OCI-LY7 (cell line): ENCODE measurements at regions not wholly inside any gene's neighbourhood (a gene's known extent, or its start where the extent isn't known, plus 50 kb on each side); places are given as distances from the start of the nearest gene placed in this dataset.

Experiments used
- BruUV-seq: library from RNA; stranded (reverse); fragments of 400-500 nt; replicated peaks from 2 replicates; lab custom pipeline; 2021; lab: Mats Ljungman, UMichigan
- CTCF ChIA-PET: fragments of 300-600 bp; sonication (Branson Sonifier 250); formaldehyde crosslinking; loops from one replicate; lab custom pipeline; 2022; ENCODE audit warnings: antibody characterized with exemption; ENCODE audit not compliant: unreplicated experiment; lab: Charles Lee
- POLR2A ChIA-PET: fragments of 300-600 bp; sonication (Branson Sonifier 250); formaldehyde crosslinking; loops from one replicate; lab custom pipeline; 2022; ENCODE audit warnings: antibody characterized with exemption; lab: Charles Lee
- DNase-seq: peaks from one replicate; pipeline ENCODE4 v3.0.0-alpha.2; 2015; ENCODE audit warnings: low spot score
- H2AFZ ChIP-seq: fragments of 200-600 bp; sonication (generic), shearing (Covaris generic); 2 replicates; pipeline ENCODE4 v1.6.1; 2014; ENCODE audit warnings: mild to moderate bottlenecking, antibody characterized with exemption, low read length, moderate library complexity
- H3K27ac ChIP-seq: fragments of 200-600 bp; sonication (generic); 2 replicates; pipeline ENCODE4 v1.5.1; 2014; ENCODE audit warnings: mixed run types, low read depth, mild to moderate bottlenecking, moderate library complexity, low read length, inconsistent platforms; ENCODE audit not compliant: poor library complexity, severe bottlenecking
- H3K36me3 ChIP-seq: fragments of 200-600 bp; sonication (generic); 2 replicates; pipeline ENCODE4 v1.6.1; 2014; ENCODE audit warnings: mild to moderate bottlenecking, antibody characterized with exemption, low read length, moderate library complexity, mixed read lengths; ENCODE audit not compliant: insufficient read depth
- H3K4me1 ChIP-seq: fragments of 200-600 bp; sonication (generic); 2 replicates; pipeline ENCODE4 v1.5.1; 2014; ENCODE audit warnings: mild to moderate bottlenecking, low read length; ENCODE audit not compliant: insufficient read depth, poor library complexity, severe bottlenecking
- H3K4me2 ChIP-seq: fragments of 200-600 bp; sonication (generic); 2 replicates; pipeline ENCODE4 v1.6.1; 2014; ENCODE audit warnings: mild to moderate bottlenecking, low read length
- H3K4me3 ChIP-seq: fragments of 200-600 bp; sonication (generic); 2 replicates; pipeline ENCODE4 v1.5.1; 2014; ENCODE audit warnings: mild to moderate bottlenecking, low read depth, low read length; ENCODE audit not compliant: poor library complexity, severe bottlenecking
- H3K79me2 ChIP-seq: fragments of 200-600 bp; sonication (generic); 2 replicates; pipeline ENCODE4 v1.6.1; 2016; ENCODE audit warnings: low read depth, mild to moderate bottlenecking, low read length, moderate library complexity, mixed read lengths; ENCODE audit not compliant: insufficient read depth
- H3K9me2 ChIP-seq: fragments of 200-600 bp; sonication (generic); 2 replicates; pipeline ENCODE4 v1.6.1; 2016; ENCODE audit warnings: mild to moderate bottlenecking, low read length, mixed read lengths; ENCODE audit not compliant: insufficient read depth
- H3K9me3 ChIP-seq: fragments of 200-600 bp; sonication (generic); 2 replicates; pipeline ENCODE4 v1.6.1; 2014; ENCODE audit warnings: mild to moderate bottlenecking, mixed run types, low read length, mixed read lengths
- H4K20me1 ChIP-seq: fragments of 200-600 bp; sonication (generic); 2 replicates; pipeline ENCODE4 v1.6.1; 2014; ENCODE audit warnings: mild to moderate bottlenecking, antibody characterized with exemption, low read length, moderate library complexity, mixed read lengths; ENCODE audit not compliant: insufficient read depth
- CTCF ChIP-seq: fragments of 200-600 bp; sonication (generic); conservative IDR thresholded peaks from 2 replicates; pipeline ENCODE4 v1.5.1; 2014; ENCODE audit warnings: mild to moderate bottlenecking, antibody characterized with exemption, low read length, moderate library complexity, mixed read lengths
- EZH2phosphoT487 ChIP-seq: fragments of 200-600 bp; sonication (generic); IDR thresholded peaks from 2 replicates; pipeline ENCODE4 v1.6.1; 2018; ENCODE audit warnings: low read depth, borderline replicate concordance, mild to moderate bottlenecking, mixed run types, antibody characterized with exemption, low read length, moderate library complexity, mixed read lengths
- intact Hi-C: fragments of 100-400 bp; cut with micrococcal nuclease; formaldehyde crosslinking; loops from one replicate; pipeline ENCODE4 v1.10.0; 2022; ENCODE audit not compliant: unreplicated experiment

GRCh38 chr11:24348908-24349307, 147.9 kb upstream of the LUZP2 start:
- H3K4me1 ChIP-seq, result no peaks in the 10 kb centered on the region
- no peak for DNase-seq
- BruUV-seq, result no TSS peak
- H4K20me1 ChIP-seq, result no peaks in the 10 kb centered on the region
- no peak overlapping the region for H3K4me3 ChIP-seq
- no peak overlapping the region for H3K27ac ChIP-seq
- intact Hi-C loops, result no loop called here
- TF ChIP-seq EZH2phosphoT487 (no peak), CTCF (no peak)
- no peaks in the 10 kb centered on the region for H3K9me3 ChIP-seq
- POLR2A ChIA-PET, result no interaction called here
- H3K9me2 ChIP-seq, result no peaks in the 10 kb centered on the region
- no peak overlapping the region for H2AFZ ChIP-seq
- no peaks in the 10 kb centered on the region for H3K36me3 ChIP-seq
- no peaks in the 10 kb centered on the region for H3K79me2 ChIP-seq
- CTCF ChIA-PET, result no interaction called here
- H3K4me2 ChIP-seq, result no peak overlapping the region

DNA sequence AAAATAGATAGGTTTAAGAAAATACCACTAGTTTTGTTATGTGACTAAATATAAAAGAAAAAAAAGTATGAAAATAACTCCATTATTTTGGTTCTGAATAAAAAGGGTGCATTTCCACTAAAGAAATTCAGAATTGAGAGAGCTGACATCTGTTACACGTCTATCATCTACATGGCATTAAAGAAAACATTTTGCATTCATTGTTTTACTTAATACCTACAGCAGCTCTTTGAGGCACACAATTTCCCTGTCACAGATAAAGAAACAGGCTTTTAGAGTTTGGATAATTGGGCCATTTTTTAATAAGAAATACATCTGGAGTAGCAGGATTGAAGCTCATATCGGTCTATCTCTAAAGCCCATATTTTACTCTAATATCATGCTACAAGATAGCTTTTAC, 145.7 kb upstream of the LUZP2 start:
- Histone ChIP-seq H3K79me2 (no peaks in the 10 kb centered on the region), H3K36me3 (no peaks in the 10 kb centered on the region)
- POLR2A ChIA-PET, result interaction anchor here (0.6 to 0.7 kb wide), 2 partner anchors 824 to 1831 kb away, joined by 3 to 4 read pairs; no protein-coding TSS in a partner anchor

More for the DNA sequence above, 145.7 kb upstream of the LUZP2 start:
- Histone ChIP-seq H2AFZ (no peak overlapping the region), H3K4me2 (no peak overlapping the region), H3K9me3 (no peaks in the 10 kb centered on the region), H3K9me2 (no peaks in the 10 kb centered on the region), H3K4me1 (no peaks in the 10 kb centered on the region), H4K20me1 (no peaks in the 10 kb centered on the region), H3K27ac (no peak overlapping the region), H3K4me3 (no peak overlapping the region)
- CTCF ChIA-PET, result no interaction called here
- no TSS peak for BruUV-seq
- intact Hi-C loops, result no loop called here
- TF ChIP-seq EZH2phosphoT487 (no peak), CTCF (no peak)
- no peak for DNase-seq
